CD4-positive, alpha-beta T cell (primary cell): ENCODE measurements at regions not wholly inside any gene's neighbourhood (a gene's known extent, or its start where the extent isn't known, plus 50 kb on each side); places are given as distances from the start of the nearest gene placed in this dataset.

Experiments
- ATAC-seq: fragments of 200-7000 bp; cut with Tn5 transposase; one replicate; pipeline ENCODE4 v1.10.0; 2022; ENCODE audit warnings: mild to moderate bottlenecking; ENCODE audit not compliant: poor library complexity
- CTCF ChIA-PET: fragments of 350-600 bp; sonication (Branson Sonifier 250); formaldehyde crosslinking; loops from one replicate; lab custom pipeline; 2021; ENCODE audit warnings: antibody characterized with exemption, inconsistent platforms; lab: Charles Lee
- POLR2A ChIA-PET: fragments of 350-600 bp; sonication (Branson Sonifier 250); formaldehyde crosslinking; loops from one replicate; lab custom pipeline; 2021; ENCODE audit warnings: antibody characterized with exemption, inconsistent platforms; lab: Charles Lee
- DNase-seq, 14 experiments: peaks; one replicate each; pipeline ENCODE4 v3.0.0-alpha.2; 2013 to 2020; ENCODE audit warnings: mixed read lengths in 2 of 14
- H3K27ac ChIP-seq, 2 donors: one replicate each; pipeline versions ENCODE4 v1.5.1 to v1.7.0; 2013; ENCODE audit warnings: low read length in 2 of 2, low read depth in 1 of 2, mild to moderate bottlenecking in 1 of 2
- H3K27me3 ChIP-seq, 2 experiments: 1 replicate in 1 of 2; 2 replicates in 1 of 2; pipeline versions ENCODE4 v1.6.1 to v1.7.0; 2013; ENCODE audit warnings: low read length in 2 of 2, control low read depth in 1 of 2, mild to moderate bottlenecking in 1 of 2, moderate library complexity in 1 of 2; ENCODE audit not compliant: insufficient read depth in 2 of 2, control insufficient read depth in 1 of 2
- H3K36me3 ChIP-seq: one replicate; pipeline ENCODE4 v1.6.1; 2013; ENCODE audit warnings: low read length, control low read depth; ENCODE audit not compliant: insufficient read depth
- H3K4me1 ChIP-seq: one replicate; pipeline ENCODE4 v1.6.1; 2013; ENCODE audit warnings: low read length, control low read depth; ENCODE audit not compliant: insufficient read depth
- H3K4me3 ChIP-seq: one replicate; pipeline ENCODE4 v1.5.1; 2013; ENCODE audit warnings: mild to moderate bottlenecking, low read length, moderate library complexity
- H3K9me3 ChIP-seq, 2 experiments: 1 replicate in 1 of 2; 2 replicates in 1 of 2; pipeline versions ENCODE4 v1.6.1 to v1.7.0; 2013; ENCODE audit warnings: low read length in 2 of 2, mild to moderate bottlenecking in 2 of 2, control low read depth in 1 of 2, moderate library complexity in 1 of 2; ENCODE audit not compliant: control insufficient read depth in 1 of 2, insufficient read depth in 1 of 2
- H3K27ac Mint-ChIP-seq: one replicate; pipeline ENCODE4 v1.8.0; 2020; ENCODE audit warnings: mixed read lengths
- H3K27me3 Mint-ChIP-seq: one replicate; pipeline ENCODE4 v1.8.0; 2021; ENCODE audit warnings: mixed read lengths
- H3K36me3 Mint-ChIP-seq: one replicate; pipeline ENCODE4 v1.8.0; 2021; ENCODE audit warnings: low read depth, mixed read lengths
- H3K4me1 Mint-ChIP-seq: one replicate; pipeline ENCODE4 v1.8.0; 2021; ENCODE audit warnings: low read depth, mixed read lengths
- H3K4me3 Mint-ChIP-seq: one replicate; pipeline ENCODE4 v1.8.0; 2020; ENCODE audit warnings: mild to moderate bottlenecking, mixed read lengths
- H3K9me3 Mint-ChIP-seq: one replicate; pipeline ENCODE4 v1.8.0; 2020; ENCODE audit warnings: mixed read lengths
- intact Hi-C, 2 experiments: fragments of 100-400 bp; cut with DNase I in 1 of 2; cut with micrococcal nuclease in 1 of 2; formaldehyde crosslinking; loops; one replicate each; pipeline versions ENCODE4 v1.15.1 to v1.9.0; 2023 to 2025; cut with DNase I, micrococcal nuclease
- TF ChIP-seq, protein P1 (sequence below): fragments of 200-600 bp; IDR thresholded peaks from one replicate; pipeline ENCODE4 v1.8.0; 2022; ENCODE audit warnings: antibody characterized with exemption, mild to moderate bottlenecking

DNA sequence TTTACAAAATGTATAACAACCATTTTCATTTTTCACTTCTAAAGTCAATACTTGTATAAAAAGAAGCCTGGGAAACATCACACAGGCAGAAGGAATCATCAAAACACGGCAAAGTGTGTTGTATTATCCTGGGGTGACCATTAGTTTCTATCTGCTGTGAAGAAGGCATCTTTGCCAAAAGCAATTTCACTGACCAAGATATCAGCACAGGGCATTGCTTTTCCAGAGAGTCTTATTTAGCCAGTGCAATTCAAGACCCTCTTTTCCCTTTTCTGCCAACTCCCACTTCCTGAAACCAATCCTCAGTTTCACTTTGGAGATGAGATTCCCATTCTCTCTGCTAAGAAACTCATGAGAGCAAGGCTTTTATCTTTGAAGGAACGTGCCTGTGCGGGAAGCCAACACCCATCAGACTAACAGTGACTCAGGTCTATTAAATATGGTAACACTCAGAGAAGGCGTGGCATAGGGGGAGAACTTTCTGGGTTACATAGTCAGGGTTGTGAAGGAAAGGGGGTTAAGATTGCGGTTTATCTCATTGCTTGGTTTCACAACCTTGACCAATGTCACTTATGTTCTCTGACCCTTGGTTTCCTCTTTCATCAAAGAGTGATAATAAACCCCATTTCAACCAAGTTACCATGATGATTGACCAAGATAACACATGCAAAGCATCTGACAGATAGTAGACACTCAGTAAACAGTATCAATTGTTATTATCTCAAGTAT is 666.9 kb upstream of the KLF4 start:
- intact Hi-C loops = no loop called here
- H3K4me1 Mint-ChIP-seq = no peaks in the 10 kb centered on the region
- H3K36me3 ChIP-seq = no peaks in the 10 kb centered on the region
- ChIA-PET POLR2A (no interaction called here), CTCF (no interaction called here)
- no peak overlapping the region for H3K4me3 Mint-ChIP-seq
- no peak overlapping the region for H3K27ac ChIP-seq
- peaks cover 2% of the 10 kb centered on the region for H3K9me3 Mint-ChIP-seq
- no peaks in the 10 kb centered on the region for H3K27me3 ChIP-seq
- H3K36me3 Mint-ChIP-seq = no peaks in the 10 kb centered on the region
- no peak overlapping the region for H3K4me3 ChIP-seq
- H3K4me1 ChIP-seq = no peaks in the 10 kb centered on the region
- H3K27ac Mint-ChIP-seq = no peak overlapping the region
- TF ChIP-seq, protein P1, sequence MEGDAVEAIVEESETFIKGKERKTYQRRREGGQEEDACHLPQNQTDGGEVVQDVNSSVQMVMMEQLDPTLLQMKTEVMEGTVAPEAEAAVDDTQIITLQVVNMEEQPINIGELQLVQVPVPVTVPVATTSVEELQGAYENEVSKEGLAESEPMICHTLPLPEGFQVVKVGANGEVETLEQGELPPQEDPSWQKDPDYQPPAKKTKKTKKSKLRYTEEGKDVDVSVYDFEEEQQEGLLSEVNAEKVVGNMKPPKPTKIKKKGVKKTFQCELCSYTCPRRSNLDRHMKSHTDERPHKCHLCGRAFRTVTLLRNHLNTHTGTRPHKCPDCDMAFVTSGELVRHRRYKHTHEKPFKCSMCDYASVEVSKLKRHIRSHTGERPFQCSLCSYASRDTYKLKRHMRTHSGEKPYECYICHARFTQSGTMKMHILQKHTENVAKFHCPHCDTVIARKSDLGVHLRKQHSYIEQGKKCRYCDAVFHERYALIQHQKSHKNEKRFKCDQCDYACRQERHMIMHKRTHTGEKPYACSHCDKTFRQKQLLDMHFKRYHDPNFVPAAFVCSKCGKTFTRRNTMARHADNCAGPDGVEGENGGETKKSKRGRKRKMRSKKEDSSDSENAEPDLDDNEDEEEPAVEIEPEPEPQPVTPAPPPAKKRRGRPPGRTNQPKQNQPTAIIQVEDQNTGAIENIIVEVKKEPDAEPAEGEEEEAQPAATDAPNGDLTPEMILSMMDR = no peak
- ATAC-seq (no peak), DNase-seq (peak in 2 of 14 experiments; percentile 4 to 19)
- H3K27me3 Mint-ChIP-seq = no peaks in the 10 kb centered on the region
- H3K9me3 ChIP-seq = no peaks in the 10 kb centered on the region

GRCh38 chr9:108153416-108153815 is 663.8 kb upstream of the KLF4 start:
- Mint-ChIP-seq H3K27me3 (no peaks in the 10 kb centered on the region), H3K4me1 (no peaks in the 10 kb centered on the region)
- CTCF ChIA-PET = no interaction called here

DNA sequence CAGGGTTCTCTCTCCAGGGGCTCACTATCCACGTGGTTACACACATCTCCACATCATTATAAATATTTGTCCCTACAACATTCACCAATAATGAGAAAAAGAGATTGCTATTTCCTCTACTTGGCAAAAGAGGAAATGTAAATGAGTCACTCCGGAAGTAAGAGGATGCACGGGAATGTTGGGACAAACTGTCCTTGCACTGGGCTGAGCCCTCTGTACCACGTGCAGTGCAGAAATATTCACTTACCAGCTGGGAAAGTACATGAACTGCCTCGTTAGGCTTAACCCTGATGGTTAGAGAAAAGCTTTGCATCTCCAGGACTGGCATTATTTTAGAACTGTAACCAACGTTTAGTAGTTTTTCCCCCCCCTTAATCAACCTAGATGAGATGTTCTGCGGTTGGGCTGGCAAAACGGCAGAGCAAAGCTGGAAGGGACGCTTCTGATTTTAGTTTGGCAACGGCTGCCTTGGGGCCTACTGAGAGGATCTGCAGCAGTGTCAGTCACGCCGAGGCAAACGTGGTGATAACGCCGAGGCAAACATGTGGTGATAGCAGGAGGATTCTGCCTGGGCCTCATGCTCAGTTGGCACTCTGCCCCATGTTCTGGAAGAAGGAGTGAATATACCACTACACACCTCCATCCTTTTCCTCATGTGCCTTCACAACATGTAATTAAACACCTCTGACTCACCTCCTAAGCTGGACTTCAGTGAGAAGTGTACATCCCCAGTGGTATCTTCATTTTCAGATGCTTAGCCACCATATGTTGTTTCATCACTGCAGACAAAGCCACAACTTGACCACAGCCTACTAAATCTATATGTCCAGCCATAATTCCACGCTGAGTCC is 661.4 kb upstream of the KLF4 start:
- ATAC-seq = no peak
- TF ChIP-seq, protein P1 = no peak
- POLR2A ChIA-PET = no interaction called here

More at GRCh38 chr9:108153416-108153815, 663.8 kb upstream of the KLF4 start:
- peaks cover 0 to 3% of the 10 kb centered on the region in 2 experiments for H3K9me3 ChIP-seq
- H3K9me3 Mint-ChIP-seq = no peaks in the 10 kb centered on the region
- H3K36me3 ChIP-seq = no peaks in the 10 kb centered on the region
- no peaks in the 10 kb centered on the region for H3K4me1 ChIP-seq
- H3K36me3 Mint-ChIP-seq = no peaks in the 10 kb centered on the region
- H3K4me3 Mint-ChIP-seq = no peak overlapping the region
- ATAC-seq (no peak), DNase-seq (no peak)
- no peaks in the 10 kb centered on the region for H3K27me3 ChIP-seq
- no peak overlapping the region for H3K27ac Mint-ChIP-seq
- no peak overlapping the region for H3K4me3 ChIP-seq
- H3K27ac ChIP-seq = no peak overlapping the region
- POLR2A ChIA-PET = no interaction called here
- TF ChIP-seq, protein P1 = no peak
- intact Hi-C loops = no loop called here

More for the DNA sequence above, 661.4 kb upstream of the KLF4 start:
- H3K36me3 ChIP-seq = no peaks in the 10 kb centered on the region
- no peaks in the 10 kb centered on the region for H3K36me3 Mint-ChIP-seq
- no peak overlapping the region for H3K4me3 Mint-ChIP-seq
- no peak overlapping the region for H3K4me3 ChIP-seq
- CTCF ChIA-PET = no interaction called here
- no peak overlapping the region for H3K27ac Mint-ChIP-seq
- intact Hi-C loops = no loop called here
- H3K9me3 ChIP-seq = peaks cover 0 to 3% of the 10 kb centered on the region in 2 experiments
- no peaks in the 10 kb centered on the region for H3K4me1 ChIP-seq
- H3K9me3 Mint-ChIP-seq = peaks cover 6% of the 10 kb centered on the region
- DNase-seq = no peak
- H3K27me3 ChIP-seq = no peaks in the 10 kb centered on the region
- H3K27ac ChIP-seq = no peak overlapping the region
- H3K4me1 Mint-ChIP-seq = no peaks in the 10 kb centered on the region
- no peaks in the 10 kb centered on the region for H3K27me3 Mint-ChIP-seq
